ENCODE measurements at regions not wholly inside any gene's neighbourhood (a gene's known extent, or its start where the extent isn't known, plus 50 kb on each side); places are given as distances from the start of the nearest gene placed in this dataset.
"Not testable (repeated sequence)": the region's sequence is repeated elsewhere in the genome, so short reads cannot be mapped to it uniquely, and the experiment has no call there.

DNA sequence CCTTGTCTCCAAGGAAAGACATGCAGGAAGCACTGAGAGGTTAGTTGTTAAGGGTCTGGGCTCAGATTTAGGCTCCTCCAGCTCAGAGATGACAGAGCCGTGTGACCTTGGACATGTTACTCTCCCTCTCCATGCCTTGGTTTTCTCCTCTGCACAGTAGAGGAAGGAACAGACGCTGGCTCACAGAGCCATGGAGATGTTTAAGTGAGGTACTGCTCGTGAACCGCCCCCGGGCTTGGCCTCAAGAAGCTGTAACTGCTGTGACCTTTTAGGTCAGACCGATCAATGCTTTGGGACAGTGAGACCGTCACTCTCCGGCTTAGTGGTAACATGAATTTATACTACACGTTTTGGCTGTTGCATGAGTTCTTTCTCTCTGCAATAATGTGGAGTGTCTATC, 197.4 kb downstream of the C16orf95 start:
- H3K27ac ChIP-seq (ENCODE audit: insufficient read depth, low read length) = no peak overlapping the region
- DNase-seq (ENCODE audit: low read depth in 2 of 2) = no peak
- H3K4me3 ChIP-seq (replicated peaks in 1 of 4; ENCODE audit: control extremely low read depth in 1 of 4, insufficient read depth in 1 of 4, low read depth in 3 of 4, low read length in 4 of 4) = no peak overlapping the region
- no peaks in the 10 kb centered on the region for H3K9me3 ChIP-seq (ENCODE audit: control insufficient read depth, insufficient read depth, low read depth, low read length)
- H2AFZ ChIP-seq (ENCODE audit: low read length) = no peak overlapping the region
- no peaks in the 10 kb centered on the region for H3K79me2 ChIP-seq (ENCODE audit: control insufficient read depth, insufficient read depth, low read length)
- no peak overlapping the region for H3K9ac ChIP-seq (ENCODE audit: insufficient read depth, low read length)
- no peaks in the 10 kb centered on the region for H3K4me1 ChIP-seq (ENCODE audit: control insufficient read depth, extremely low read depth, insufficient read depth, low read length)
- no peak for TF ChIP-seq EZH2 (IDR thresholded peaks at IDR 0.05; ENCODE audit: low read length, missing control alignments)
- TF ChIP-seq, protein P1, sequence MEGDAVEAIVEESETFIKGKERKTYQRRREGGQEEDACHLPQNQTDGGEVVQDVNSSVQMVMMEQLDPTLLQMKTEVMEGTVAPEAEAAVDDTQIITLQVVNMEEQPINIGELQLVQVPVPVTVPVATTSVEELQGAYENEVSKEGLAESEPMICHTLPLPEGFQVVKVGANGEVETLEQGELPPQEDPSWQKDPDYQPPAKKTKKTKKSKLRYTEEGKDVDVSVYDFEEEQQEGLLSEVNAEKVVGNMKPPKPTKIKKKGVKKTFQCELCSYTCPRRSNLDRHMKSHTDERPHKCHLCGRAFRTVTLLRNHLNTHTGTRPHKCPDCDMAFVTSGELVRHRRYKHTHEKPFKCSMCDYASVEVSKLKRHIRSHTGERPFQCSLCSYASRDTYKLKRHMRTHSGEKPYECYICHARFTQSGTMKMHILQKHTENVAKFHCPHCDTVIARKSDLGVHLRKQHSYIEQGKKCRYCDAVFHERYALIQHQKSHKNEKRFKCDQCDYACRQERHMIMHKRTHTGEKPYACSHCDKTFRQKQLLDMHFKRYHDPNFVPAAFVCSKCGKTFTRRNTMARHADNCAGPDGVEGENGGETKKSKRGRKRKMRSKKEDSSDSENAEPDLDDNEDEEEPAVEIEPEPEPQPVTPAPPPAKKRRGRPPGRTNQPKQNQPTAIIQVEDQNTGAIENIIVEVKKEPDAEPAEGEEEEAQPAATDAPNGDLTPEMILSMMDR (conservative IDR thresholded peaks at IDR 0.05 in 1 of 2, IDR thresholded peaks at IDR 0.05 in 1 of 2; ENCODE audit: low read depth in 1 of 2, low read length in 2 of 2) = no peak
- no peaks in the 10 kb centered on the region for H3K36me3 ChIP-seq (ENCODE audit: control insufficient read depth, insufficient read depth, low read length)
- no peaks in the 10 kb centered on the region for H4K20me1 ChIP-seq (ENCODE audit: control insufficient read depth, extremely low read depth, insufficient read depth, low read length)
- no peak overlapping the region for H3K4me2 ChIP-seq (ENCODE audit: extremely low read depth, insufficient read depth, low read length)
- H3K27me3 ChIP-seq (ENCODE audit: control insufficient read depth, insufficient read depth, low read length) = peaks cover 5% of the 10 kb centered on the region

DNA sequence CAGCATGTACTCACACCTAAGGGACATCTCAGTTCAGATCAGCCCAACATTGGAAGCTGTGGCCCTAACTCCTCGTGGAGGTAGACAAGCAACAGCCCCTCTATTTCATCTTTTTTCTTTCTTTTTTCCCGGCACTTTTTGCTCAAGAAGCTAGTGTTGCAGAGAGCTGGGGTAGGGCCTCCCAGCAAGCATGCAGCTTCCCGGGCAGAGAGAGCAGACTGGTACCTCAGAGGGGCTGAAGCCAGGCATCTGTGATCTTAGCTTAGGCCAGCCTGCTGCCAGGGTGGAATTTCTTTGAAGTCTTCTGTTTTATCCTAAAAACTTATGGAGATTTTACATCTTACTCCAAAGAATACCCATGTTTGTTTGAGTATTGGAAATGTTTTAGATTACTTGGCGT, 195.4 kb downstream of the C16orf95 start:
- Histone ChIP-seq H3K4me1 (ENCODE audit: control insufficient read depth, extremely low read depth, insufficient read depth, low read length) (no peaks in the 10 kb centered on the region), H3K27ac (ENCODE audit: insufficient read depth, low read length) (no peak overlapping the region), H3K79me2 (ENCODE audit: control insufficient read depth, insufficient read depth, low read length) (no peaks in the 10 kb centered on the region), H3K36me3 (ENCODE audit: control insufficient read depth, insufficient read depth, low read length) (no peaks in the 10 kb centered on the region), H3K4me2 (ENCODE audit: extremely low read depth, insufficient read depth, low read length) (no peak overlapping the region), H3K4me3 (replicated peaks in 1 of 4; ENCODE audit: control extremely low read depth in 1 of 4, insufficient read depth in 1 of 4, low read depth in 3 of 4, low read length in 4 of 4) (no peak overlapping the region), H4K20me1 (ENCODE audit: control insufficient read depth, extremely low read depth, insufficient read depth, low read length) (no peaks in the 10 kb centered on the region), H3K9ac (ENCODE audit: insufficient read depth, low read length) (no peak overlapping the region), H2AFZ (ENCODE audit: low read length) (no peak overlapping the region), H3K27me3 (ENCODE audit: control insufficient read depth, insufficient read depth, low read length) (peaks cover 5% of the 10 kb centered on the region), H3K9me3 (ENCODE audit: control insufficient read depth, insufficient read depth, low read depth, low read length) (no peaks in the 10 kb centered on the region)
- DNase-seq (ENCODE audit: low read depth in 2 of 2) = no peak
- no peak for TF ChIP-seq EZH2 (IDR thresholded peaks at IDR 0.05; ENCODE audit: low read length, missing control alignments)
- TF ChIP-seq, protein P1 (conservative IDR thresholded peaks at IDR 0.05 in 1 of 2, IDR thresholded peaks at IDR 0.05 in 1 of 2; ENCODE audit: low read depth in 1 of 2, low read length in 2 of 2) = no peak

DNA sequence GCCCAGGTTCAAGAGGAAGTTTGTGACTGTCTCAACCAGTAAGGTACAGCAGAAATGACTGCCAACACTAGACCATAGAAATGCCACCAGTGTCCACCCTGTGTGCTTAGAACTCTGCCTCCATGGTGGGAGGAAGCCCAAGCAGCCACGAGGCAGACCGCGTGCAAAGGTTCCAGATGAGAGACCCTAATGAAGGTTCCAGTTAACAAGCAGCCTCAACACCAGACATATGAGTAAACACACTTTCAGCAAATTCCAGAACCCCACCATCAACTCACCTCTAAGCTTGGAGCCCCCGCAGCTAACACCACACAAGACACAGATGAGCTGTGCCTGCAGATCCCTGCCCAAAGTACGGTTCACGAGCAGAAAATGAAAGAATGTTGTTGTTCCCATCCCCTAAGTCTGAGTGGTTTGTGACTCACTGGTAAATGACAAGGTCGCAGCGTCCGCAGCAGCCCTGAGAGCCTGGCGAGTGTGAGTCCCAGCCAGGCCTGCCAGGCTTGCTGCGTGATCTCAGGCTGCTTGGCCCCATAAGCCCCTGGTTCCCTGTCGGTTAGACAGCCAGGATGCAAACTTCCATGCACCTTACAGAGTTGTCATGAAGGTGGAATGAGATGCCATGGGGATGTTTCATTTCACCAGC, 193.7 kb downstream of the C16orf95 start:
- no peak overlapping the region for H3K4me2 ChIP-seq (ENCODE audit: extremely low read depth, insufficient read depth, low read length)
- H3K9ac ChIP-seq (ENCODE audit: insufficient read depth, low read length) = no peak overlapping the region

DNA sequence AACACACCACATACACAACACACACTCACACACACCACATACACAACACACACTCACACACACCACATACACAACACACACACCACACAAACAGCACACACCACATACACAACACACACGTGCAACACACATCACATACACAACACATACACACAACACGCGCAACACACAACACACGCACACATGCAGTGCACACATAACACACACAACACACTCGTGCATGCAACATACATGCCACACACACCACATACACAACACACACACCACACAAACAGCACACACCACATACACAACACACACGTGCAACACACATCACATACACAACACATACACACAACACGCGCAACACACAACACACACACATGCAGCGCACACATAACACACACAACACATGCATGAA, 192.8 kb downstream of the C16orf95 start:
- H3K4me3 ChIP-seq (replicated peaks in 1 of 4; ENCODE audit: control extremely low read depth in 1 of 4, insufficient read depth in 1 of 4, low read depth in 3 of 4, low read length in 4 of 4); H3K27ac ChIP-seq (ENCODE audit: insufficient read depth, low read length); H3K79me2 ChIP-seq (ENCODE audit: control insufficient read depth, insufficient read depth, low read length); DNase-seq (ENCODE audit: low read depth in 2 of 2); H3K4me2 ChIP-seq (ENCODE audit: extremely low read depth, insufficient read depth, low read length); H3K9ac ChIP-seq (ENCODE audit: insufficient read depth, low read length); H3K4me1 ChIP-seq (ENCODE audit: control insufficient read depth, extremely low read depth, insufficient read depth, low read length); H4K20me1 ChIP-seq (ENCODE audit: control insufficient read depth, extremely low read depth, insufficient read depth, low read length); H3K36me3 ChIP-seq (ENCODE audit: control insufficient read depth, insufficient read depth, low read length); H3K27me3 ChIP-seq (ENCODE audit: control insufficient read depth, insufficient read depth, low read length); H3K9me3 ChIP-seq (ENCODE audit: control insufficient read depth, insufficient read depth, low read depth, low read length); H2AFZ ChIP-seq (ENCODE audit: low read length): not testable (repeated sequence)

More for the DNA sequence above, 193.7 kb downstream of the C16orf95 start:
- H3K27me3 ChIP-seq (ENCODE audit: control insufficient read depth, insufficient read depth, low read length) = peaks cover 5% of the 10 kb centered on the region
- no peaks in the 10 kb centered on the region for H4K20me1 ChIP-seq (ENCODE audit: control insufficient read depth, extremely low read depth, insufficient read depth, low read length)
- H3K36me3 ChIP-seq (ENCODE audit: control insufficient read depth, insufficient read depth, low read length) = no peaks in the 10 kb centered on the region
- H3K79me2 ChIP-seq (ENCODE audit: control insufficient read depth, insufficient read depth, low read length) = no peaks in the 10 kb centered on the region
- peak in 1 of 2 donors; percentile 84 for DNase-seq (ENCODE audit: low read depth in 2 of 2)
- no peak overlapping the region for H3K4me3 ChIP-seq (replicated peaks in 1 of 4; ENCODE audit: control extremely low read depth in 1 of 4, insufficient read depth in 1 of 4, low read depth in 3 of 4, low read length in 4 of 4)
- peaks cover 2% of the 10 kb centered on the region for H3K4me1 ChIP-seq (ENCODE audit: control insufficient read depth, extremely low read depth, insufficient read depth, low read length)
- no peak for TF ChIP-seq EZH2 (IDR thresholded peaks at IDR 0.05; ENCODE audit: low read length, missing control alignments)
- TF ChIP-seq, protein P1 (conservative IDR thresholded peaks at IDR 0.05 in 1 of 2, IDR thresholded peaks at IDR 0.05 in 1 of 2; ENCODE audit: low read depth in 1 of 2, low read length in 2 of 2) = no peak
- H3K27ac ChIP-seq (ENCODE audit: insufficient read depth, low read length) = no peak overlapping the region
- no peaks in the 10 kb centered on the region for H3K9me3 ChIP-seq (ENCODE audit: control insufficient read depth, insufficient read depth, low read depth, low read length)
- H2AFZ ChIP-seq (ENCODE audit: low read length) = no peak overlapping the region
